ENCODE measurements at regions not wholly inside any gene's neighbourhood (a gene's known extent, or its start where the extent isn't known, plus 50 kb on each side); places are given as distances from the start of the nearest gene placed in this dataset.

DNA sequence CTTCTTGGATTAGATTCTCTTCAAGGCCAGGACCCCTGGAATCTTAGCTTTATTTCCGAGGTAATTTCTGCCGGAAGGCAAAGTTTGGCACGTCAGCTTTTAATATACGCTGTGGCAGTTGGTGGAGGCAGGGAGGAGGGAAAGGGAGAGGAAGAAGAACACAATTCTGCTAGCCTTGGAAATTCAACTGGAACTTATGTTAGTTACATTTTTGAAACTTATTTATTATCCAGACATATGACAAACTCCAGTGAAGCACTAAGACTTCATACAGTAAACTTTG, 100.1 kb upstream of the TSC22D2 start:
- H3K4me2 ChIP-seq (ENCODE audit: insufficient read depth in 1 of 2, low read depth in 2 of 2, low read length in 2 of 2), result no peak overlapping the region
- H3K36me3 ChIP-seq (ENCODE audit: control insufficient read depth in 2 of 4, insufficient read depth in 4 of 4, low read length in 3 of 4), result no peaks in the 10 kb centered on the region
- no peaks in the 10 kb centered on the region for H4K20me1 ChIP-seq (replicated peaks in 1 of 2; ENCODE audit: control insufficient read depth in 1 of 2, insufficient read depth in 2 of 2, low read length in 2 of 2)
- no peak overlapping the region for H4K8ac ChIP-seq (ENCODE audit: extremely low read depth, insufficient read depth, low read length)
- H2BK20ac ChIP-seq (ENCODE audit: low read length), result no peak overlapping the region
- TF ChIP-seq RAD21 (IDR thresholded peaks at IDR 0.05 in 1 of 2, conservative IDR thresholded peaks at IDR 0.05 in 1 of 2; ENCODE audit: low read depth in 2 of 2, low read length in 2 of 2) (no peak), SUZ12 (IDR thresholded peaks at IDR 0.05; ENCODE audit: low read length) (no peak), KDM1A (IDR thresholded peaks at IDR 0.05; ENCODE audit: borderline replicate concordance, low read length) (no peak), SIX5 (IDR thresholded peaks at IDR 0.05; ENCODE audit: low read depth, low read length) (no peak), ASH2L (IDR thresholded peaks at IDR 0.05; ENCODE audit: low read length) (no peak), SIRT6 (IDR thresholded peaks at IDR 0.05; ENCODE audit: low read length) (no peak), JUND (IDR thresholded peaks at IDR 0.05; ENCODE audit: low read length) (no peak), SIN3A (conservative IDR thresholded peaks at IDR 0.05 in 1 of 2, IDR thresholded peaks at IDR 0.05 in 1 of 2; ENCODE audit: low read depth in 1 of 2, low read length in 2 of 2) (no peak), EZH2 (IDR thresholded peaks at IDR 0.05; ENCODE audit: low read depth, low read length, severe bottlenecking) (no peak), CHD1 (IDR thresholded peaks at IDR 0.05; ENCODE audit: low read depth, low read length) (no peak), HDAC2 (IDR thresholded peaks at IDR 0.05; ENCODE audit: borderline replicate concordance in 1 of 2, low read depth in 2 of 2, low read length in 2 of 2) (no peak), TCF12 (IDR thresholded peaks at IDR 0.05; ENCODE audit: low read depth, low read length) (no peak), EGR1 (IDR thresholded peaks at IDR 0.05; ENCODE audit: borderline replicate concordance, low read depth, low read length) (no peak)
- TF ChIP-seq, protein P1, sequence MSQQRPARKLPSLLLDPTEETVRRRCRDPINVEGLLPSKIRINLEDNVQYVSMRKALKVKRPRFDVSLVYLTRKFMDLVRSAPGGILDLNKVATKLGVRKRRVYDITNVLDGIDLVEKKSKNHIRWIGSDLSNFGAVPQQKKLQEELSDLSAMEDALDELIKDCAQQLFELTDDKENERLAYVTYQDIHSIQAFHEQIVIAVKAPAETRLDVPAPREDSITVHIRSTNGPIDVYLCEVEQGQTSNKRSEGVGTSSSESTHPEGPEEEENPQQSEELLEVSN (IDR thresholded peaks at IDR 0.05), result no peak
- H3K9me3 ChIP-seq (ENCODE audit: insufficient read depth in 2 of 2, low read depth in 1 of 2, low read length in 1 of 2), result no peaks in the 10 kb centered on the region
- H3K27me3 ChIP-seq (replicated peaks in 1 of 4; ENCODE audit: control insufficient read depth in 3 of 4, extremely low read depth in 1 of 4, insufficient read depth in 3 of 4, low read length in 3 of 4), result no peaks in the 10 kb centered on the region
- H2BK15ac ChIP-seq (ENCODE audit: low read length), result no peak overlapping the region
- H3K18ac ChIP-seq (ENCODE audit: extremely low read depth, low read length), result no peak overlapping the region
- no peak overlapping the region for H2AFZ ChIP-seq (ENCODE audit: low read length)
- H3K79me1 ChIP-seq (ENCODE audit: low read depth, low read length), result no peaks in the 10 kb centered on the region
- H3K9ac ChIP-seq (replicated peaks in 1 of 4; ENCODE audit: extremely low read depth in 1 of 4, low read depth in 3 of 4, low read length in 3 of 4), result no peak overlapping the region
- H4K91ac ChIP-seq (replicated peaks; ENCODE audit: insufficient read length, low read length), result no peak overlapping the region
- H3K23ac ChIP-seq (ENCODE audit: insufficient read length), result no peak overlapping the region
- no peak overlapping the region for H3K14ac ChIP-seq (ENCODE audit: insufficient read length)
- no peak overlapping the region for H2BK5ac ChIP-seq (ENCODE audit: low read depth, low read length)
- no peak overlapping the region for H3K4ac ChIP-seq (replicated peaks; ENCODE audit: insufficient read length, low read depth, low read length)
- H3K4me1 ChIP-seq (replicated peaks in 1 of 4; ENCODE audit: control insufficient read depth in 3 of 4, insufficient read depth in 4 of 4, low read length in 3 of 4), result no peaks in the 10 kb centered on the region
- H3K23me2 ChIP-seq (ENCODE audit: low read depth, low read length), result peaks cover 2% of the 10 kb centered on the region
- H2BK12ac ChIP-seq (ENCODE audit: low read depth, low read length), result no peak overlapping the region
- no peak overlapping the region for H4K5ac ChIP-seq (ENCODE audit: insufficient read length, low read depth, low read length)
- H3K56ac ChIP-seq (replicated peaks; ENCODE audit: insufficient read length, low read depth, low read length), result no peak overlapping the region
- POLR2A ChIA-PET (ENCODE audit: partially characterized antibody), result interaction anchor here (0.9 kb wide), 1 partner anchor 11 kb away, joined by 3 read pairs; no protein-coding TSS in a partner anchor
- H2BK120ac ChIP-seq (replicated peaks; ENCODE audit: low read depth, low read length), result no peak overlapping the region
- no peak overlapping the region for H2AK5ac ChIP-seq (ENCODE audit: low read depth, low read length)
- WGBS, 2 experiments (ENCODE audit: extremely low coverage in 1 of 2, insufficient coverage in 1 of 2, insufficient read length in 1 of 2, insufficient replicate concordance in 2 of 2, low coverage in 1 of 2, low lambda C conversion rate in 2 of 2, missing lambda C conversion rate in 1 of 2), result 93% methylated on average over 4 of the region's 4 CpGs; no CpG with 5 or more reads in 1 of the 2 experiments
- DNase-seq (ENCODE audit: low read depth in 1 of 2, low spot score in 2 of 2) (no peak), FAIRE-seq (no peak)
- H3K27ac ChIP-seq (ENCODE audit: low read depth, low read length), result no peak overlapping the region
- no peak overlapping the region for H3K4me3 ChIP-seq (ENCODE audit: extremely low read depth in 1 of 4, insufficient read depth in 2 of 4, low read depth in 3 of 4, low read length in 4 of 4)
- CTCF ChIA-PET (ENCODE audit: partially characterized antibody), result interaction anchor here (0.7 to 1.5 kb wide), 5 partner anchors 13 to 100 kb away, joined by 3 to 6 read pairs (median 4); partner anchors contain the start of gene TSC22D2
- H3K79me2 ChIP-seq (ENCODE audit: control insufficient read depth in 1 of 2, insufficient read depth in 2 of 2, low read length in 2 of 2), result no peaks in the 10 kb centered on the region
